A204.1 (cell line): ENCODE measurements at regions not wholly inside any gene's neighbourhood (a gene's known extent, or its start where the extent isn't known, plus 50 kb on each side); places are given as distances from the start of the nearest gene placed in this dataset.

ENCODE experiments used
- FAIRE-seq: peaks from 2 replicates; lab custom pipeline; 2012; peaks lifted over from hg19 to GRCh38; lab: Jason Lieb, UNC

DNA sequence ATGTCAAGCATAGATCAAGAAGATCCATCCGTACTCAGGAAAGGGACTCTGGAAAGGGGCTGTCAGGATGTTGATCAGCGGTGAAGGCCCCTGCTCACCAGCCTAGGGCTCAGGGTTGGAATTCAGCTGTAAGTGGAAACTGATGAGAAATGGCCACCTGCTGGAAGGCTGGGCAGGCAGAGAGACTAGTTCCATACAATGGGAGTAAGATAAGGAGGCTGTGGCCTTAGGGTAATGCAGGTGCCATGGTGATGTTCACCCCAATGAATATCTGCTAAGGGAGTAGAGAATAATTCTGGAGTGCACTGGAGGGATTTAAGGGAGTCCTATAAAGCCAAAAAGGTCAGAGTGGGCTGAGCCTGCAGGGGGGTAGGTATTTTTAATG lies 256.6 kb downstream of the CYRIA start:
- no peak for FAIRE-seq

DNA sequence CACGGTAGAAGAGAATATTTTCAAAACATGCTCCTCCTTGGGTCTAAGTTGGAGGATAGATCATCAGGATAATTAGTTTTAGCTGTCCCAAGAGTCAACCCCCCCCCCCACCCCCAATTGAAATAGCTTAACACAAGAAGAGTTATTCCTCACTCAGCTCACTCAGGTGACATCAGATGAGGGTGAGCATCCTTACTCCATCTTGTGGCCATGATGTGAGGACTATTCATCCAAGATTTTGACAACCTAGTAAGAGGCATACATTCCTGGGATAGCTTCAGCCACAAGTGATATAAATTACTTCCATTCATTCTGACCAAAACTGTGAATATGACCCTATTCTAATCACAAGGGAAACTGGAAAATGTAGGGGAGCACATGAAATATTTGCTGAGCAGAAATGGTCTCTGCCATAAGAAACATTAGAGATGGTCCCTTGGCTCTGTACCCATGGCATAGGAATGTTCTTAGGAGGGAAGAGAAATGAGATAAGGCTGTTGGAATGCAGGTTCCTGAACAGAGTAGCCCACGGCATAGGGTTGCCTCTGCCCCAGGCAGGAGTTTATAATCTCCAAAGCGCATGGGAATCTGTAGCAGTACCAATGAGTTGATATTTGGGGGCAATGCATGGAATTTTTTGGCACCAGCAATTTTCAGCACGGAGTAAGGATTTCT lies 257.2 kb downstream of the CYRIA start:
- no peak for FAIRE-seq

DNA sequence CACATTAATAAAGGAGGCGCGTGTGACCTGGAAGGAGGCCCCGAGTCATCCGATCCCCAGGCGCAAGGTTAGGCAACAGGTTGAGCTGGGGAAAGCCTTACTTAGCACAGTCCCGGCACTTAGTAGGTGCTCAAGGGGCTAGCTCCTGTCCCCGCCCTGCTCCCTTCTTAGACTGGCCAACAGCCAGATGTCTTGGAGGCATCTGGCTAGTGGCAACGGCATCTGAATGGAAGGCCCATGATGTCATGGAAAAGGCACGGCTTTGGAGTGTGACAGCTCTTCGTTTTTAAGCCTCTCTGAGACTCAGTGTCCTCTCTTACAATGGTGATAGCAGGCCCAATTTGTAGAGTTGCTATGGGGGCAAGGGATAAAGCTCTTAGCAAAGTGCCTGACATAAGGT lies 258.3 kb downstream of the CYRIA start:
- FAIRE-seq = no peak

DNA sequence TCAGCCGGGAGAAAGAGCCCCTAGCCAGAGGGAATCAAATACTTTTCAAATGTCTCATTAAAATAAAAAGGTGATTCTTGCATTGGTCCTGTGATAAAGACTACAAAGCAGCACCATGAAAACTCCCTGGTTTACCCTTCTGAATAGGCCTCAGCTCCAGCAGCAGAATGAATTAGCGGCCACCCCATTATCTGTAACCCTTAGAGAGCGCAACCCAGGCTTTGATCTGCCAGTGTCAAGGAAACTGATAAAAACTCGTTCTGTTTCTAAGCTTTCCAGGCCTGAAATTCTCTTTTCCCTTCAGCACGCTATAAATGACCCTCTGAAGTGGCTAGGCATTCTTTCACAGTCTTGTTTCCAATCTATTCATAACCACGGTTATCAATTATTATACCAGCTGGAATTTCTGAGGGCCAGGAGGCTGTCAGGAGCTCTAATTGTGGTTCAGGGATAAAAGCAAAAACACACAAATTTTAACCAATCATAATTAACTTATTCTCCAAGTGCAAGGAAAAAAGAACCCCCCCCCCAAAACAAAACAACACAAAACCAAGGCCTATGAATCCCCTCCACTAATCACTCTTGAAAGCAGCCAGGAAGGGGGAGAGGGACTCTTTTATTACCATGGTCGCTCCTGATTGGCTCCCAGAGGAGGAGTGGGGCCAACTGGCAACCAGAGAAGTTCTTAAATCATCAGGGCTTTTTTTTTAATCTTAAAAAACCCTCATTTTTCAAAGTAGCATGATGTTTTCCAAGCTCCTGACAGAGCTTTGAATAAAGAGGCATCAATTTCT lies 258.9 kb downstream of the CYRIA start:
- no peak for FAIRE-seq

DNA sequence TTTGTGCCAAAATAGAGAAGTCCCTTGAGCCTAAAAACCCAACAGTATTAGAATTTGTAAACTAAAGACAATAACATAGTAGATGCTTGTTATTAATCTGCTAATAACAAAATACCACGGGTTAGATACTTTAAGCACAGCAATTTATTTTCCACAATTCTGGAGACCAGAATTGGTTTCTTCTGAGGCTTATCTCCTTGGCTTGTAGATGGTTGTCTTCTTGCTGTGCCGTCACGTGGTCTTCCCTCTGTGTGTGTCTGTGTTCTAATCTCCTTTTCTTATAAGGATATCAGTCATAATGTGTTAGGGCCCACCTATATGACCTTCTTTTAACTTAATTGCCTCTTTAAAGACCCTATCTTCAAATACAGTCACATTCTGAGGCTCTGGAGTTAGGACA lies 260.1 kb downstream of the CYRIA start:
- FAIRE-seq = no peak

DNA sequence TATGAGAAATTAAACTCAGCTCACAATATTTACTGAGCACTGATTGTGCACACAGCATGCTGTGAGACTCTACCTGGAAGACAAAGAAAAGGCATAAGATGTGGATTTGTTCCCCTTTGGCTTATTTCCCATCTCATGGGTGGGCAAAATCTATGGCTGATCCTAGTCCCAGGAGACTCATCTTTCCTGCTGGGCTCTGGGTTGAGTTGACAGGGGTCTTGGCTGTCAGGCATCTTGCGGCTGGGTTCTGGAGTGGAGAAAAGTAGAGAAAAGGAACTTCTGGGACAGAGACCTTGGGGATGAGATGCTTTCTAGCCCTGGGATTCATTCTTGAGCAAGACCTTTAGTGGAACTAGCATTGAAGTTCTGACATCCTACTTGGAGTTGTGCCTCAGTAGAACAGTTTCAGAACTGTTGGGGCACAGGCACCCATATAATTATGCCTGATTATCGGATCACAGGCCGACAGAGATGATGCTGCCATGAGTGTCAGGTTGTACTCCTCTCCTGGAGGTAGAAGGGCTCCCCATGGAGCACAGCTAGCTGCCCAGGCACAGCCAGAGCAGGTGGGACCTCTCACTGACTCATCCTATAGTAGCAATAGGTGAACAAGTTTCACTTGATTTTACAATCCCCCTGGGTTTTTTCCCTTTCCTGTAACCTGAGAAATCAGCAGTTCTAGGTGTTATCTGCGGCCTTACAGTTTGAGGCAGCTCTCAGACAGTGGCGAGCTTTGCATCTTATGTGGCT lies 260.9 kb downstream of the CYRIA start:
- no peak for FAIRE-seq

DNA sequence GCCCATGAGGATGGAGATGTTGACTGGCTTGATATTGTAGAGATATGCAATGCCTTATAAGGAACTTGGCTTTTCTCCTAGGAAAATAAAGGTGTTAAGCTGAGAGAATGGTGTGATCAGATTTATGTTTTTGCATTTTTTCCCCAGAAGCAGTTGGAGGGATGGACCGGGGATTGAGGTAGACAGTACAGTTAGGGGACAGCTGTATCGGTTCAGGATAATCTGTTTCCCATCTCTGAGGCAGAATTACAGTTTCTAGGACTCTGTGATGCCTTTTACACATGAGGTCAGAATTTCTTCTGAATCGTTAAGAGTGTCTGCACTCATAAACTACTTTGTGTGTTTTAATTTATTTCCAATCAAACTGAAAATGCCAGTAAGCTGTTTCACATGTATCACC lies 261.5 kb downstream of the CYRIA start:
- FAIRE-seq = no peak

DNA sequence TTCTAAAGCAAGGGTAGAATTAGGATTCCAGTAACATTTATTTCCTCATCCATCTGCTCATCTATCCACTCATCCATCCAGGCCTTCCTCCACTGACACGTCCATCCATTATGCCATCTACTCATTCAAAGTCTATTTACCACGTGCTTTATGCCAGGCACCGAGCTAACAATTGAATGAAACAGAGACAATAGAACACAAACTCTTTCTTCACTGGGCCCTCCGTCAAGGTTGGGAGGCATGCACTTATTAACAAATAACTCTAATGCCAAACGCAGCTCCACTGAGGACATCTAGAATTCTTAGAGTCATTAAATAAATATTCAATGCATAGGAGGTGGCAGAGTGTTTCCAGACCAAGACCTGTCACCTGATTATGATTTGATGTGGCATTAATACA lies 262.7 kb downstream of the CYRIA start:
- FAIRE-seq = no peak

DNA sequence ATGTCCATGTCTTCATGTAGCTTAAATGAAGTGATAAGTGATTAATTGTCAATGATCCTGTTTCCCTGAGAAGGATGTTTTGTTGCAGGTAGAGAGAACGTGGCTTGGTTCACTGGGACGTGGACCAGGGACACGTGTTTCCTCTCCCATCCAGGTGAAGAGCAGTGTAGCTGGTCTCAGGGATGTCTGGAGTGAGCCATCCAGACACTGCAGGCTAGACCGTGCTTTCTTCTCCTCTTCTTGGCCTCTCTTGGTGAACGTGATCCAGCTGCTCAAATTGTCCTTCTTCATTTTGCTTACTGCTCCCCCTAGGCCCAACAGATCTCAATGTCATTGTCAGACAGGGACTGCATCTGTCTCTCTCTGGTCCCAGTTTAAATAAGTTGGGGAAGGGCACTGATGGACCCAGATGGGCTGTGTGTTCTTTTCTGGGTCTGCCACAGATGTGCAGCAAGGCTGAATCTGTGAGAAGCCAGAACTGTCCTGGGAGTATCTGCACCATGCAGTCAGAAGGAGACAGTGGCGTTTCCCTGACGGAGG lies 263.8 kb downstream of the CYRIA start:
- no peak for FAIRE-seq

DNA sequence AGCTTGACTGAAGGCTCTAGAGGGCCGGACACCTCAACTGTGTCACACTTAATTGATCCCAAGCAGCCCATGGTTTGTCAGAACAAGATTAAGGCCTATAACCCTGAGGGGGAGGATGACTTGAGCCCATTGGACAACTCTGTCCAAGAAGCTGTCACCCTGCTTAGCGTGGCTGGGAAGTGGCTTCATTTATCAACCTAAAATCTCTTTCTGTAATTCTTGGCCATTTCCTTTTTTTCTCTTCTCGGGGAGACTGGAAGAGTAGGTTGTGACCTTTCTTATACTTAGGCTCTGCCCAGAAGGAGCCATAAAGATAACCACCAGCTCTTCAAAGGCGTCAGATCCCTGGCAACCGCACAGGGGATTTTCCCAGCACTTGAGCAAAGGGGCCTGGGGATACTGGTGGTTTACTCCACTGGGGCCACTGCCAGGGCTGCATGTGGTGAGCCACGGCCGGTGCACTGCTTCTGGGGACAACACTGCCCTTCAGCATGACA lies 265.5 kb downstream of the CYRIA start:
- FAIRE-seq = no peak

DNA sequence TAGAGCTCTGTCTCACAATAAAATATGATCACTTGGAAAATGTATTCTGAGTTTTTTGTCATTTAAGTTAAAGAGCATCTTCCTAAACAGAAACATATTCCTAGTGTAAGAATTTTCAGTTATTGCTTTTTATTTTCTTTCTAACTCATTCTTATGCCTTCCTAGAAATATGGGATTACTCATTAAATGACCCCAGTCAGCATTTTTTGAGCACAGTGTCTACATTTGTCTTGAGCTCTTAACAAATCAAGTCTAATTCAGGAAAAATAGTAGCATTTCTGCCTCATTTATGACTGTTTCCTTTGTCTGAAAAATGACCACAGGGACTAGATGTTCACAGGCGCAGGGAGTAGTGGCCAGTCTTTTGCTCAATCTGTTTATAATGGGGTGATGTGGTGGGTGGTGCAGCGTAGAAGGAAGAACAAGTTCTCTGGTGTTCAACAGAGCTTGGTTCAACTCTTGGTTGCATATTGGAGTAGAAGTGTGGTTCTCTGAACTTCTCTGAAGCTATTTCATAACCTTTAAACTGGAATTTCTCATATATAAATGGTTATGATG lies 267.1 kb downstream of the CYRIA start:
- no peak for FAIRE-seq

DNA sequence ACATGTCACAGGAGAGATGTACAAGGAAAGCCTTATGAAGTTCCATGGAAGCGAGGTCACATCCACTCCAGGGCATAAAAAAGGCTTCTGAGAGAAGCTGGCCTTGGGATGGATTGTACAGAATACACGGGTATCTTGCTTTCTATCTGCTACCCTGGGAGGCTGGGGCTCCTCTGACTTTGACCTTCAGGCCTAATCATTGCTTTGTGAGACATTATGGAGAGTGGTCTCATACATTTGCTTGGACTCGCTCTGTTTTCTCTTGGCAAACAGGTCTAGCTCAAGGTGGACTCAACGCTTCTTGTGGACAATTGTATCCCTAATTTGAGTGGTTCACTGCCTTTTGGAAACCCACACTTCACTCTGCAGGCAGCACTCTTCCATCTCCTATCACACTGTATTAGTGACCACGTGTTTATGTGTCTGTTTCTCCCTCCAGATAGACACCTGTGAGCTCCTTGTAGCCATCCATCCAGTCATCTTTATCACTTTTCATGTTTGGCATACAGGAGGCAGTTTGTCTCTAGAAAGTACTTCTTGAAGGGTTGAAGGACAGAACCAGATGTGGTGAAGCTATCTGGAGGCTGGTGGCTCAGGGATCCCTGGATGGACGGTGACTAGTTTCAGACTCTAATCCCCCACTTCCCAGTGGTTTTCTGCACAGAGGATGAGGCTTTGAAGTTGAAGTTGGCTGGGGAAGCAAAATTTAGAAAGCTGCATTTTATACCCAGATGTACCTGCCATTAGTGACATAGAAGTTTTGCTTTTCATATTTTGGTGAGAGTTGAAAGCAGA lies 267.8 kb downstream of the CYRIA start:
- no peak for FAIRE-seq

DNA sequence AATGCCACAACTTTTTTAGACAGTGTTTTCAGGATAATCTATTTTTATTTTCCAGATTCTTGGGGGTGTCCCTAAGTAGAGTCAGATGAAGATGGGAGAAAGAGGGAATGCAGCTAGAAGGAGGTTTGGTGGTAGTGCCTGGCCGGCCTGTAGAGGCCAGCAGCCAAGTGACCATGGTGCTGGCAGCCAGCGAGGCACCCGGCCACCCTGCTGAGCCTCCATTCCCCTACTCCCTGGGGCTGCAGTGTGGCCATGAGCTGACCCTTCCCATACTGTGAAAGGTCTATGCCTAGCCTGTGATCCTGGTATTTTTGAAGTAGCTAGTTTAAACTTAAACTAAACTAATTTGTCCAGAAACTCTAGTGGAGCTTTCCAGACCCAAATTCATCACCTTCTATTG lies 268.6 kb downstream of the CYRIA start:
- no peak for FAIRE-seq

DNA sequence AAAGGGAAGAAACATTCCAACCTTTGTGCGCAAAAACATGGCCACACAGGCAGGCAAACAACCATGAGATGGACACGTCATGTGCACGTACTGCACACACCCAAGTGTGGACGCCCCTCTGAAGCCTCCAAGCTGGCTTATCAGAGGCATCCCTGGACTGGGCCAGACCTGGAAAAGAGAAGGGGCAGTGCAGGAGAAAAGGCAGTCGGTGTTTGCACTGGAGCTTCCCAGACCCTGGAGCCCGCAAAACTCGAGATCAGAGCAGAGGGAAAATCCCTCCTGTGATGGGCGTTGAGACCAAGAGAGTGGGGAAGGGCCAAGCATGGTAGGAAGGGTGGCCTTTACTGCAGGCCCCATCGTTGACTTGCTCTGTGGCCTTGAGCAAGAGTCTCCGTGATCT lies 269.5 kb downstream of the CYRIA start:
- no peak for FAIRE-seq

DNA sequence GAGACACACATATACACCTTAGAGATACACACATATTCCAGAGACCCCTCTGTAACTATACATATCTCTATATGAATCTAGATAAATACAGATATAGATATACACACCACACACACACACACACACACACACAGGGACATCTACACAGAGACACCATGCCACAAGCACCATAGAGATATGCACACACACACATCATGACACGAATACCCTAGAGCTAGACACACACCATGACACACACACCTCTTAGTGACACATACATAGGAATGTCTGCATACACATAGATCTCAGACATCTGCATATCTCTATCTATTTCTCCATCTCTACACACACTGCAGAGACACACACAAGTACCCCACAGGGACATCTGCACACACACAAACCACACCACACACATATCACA lies 270.0 kb downstream of the CYRIA start:
- no peak for FAIRE-seq

DNA sequence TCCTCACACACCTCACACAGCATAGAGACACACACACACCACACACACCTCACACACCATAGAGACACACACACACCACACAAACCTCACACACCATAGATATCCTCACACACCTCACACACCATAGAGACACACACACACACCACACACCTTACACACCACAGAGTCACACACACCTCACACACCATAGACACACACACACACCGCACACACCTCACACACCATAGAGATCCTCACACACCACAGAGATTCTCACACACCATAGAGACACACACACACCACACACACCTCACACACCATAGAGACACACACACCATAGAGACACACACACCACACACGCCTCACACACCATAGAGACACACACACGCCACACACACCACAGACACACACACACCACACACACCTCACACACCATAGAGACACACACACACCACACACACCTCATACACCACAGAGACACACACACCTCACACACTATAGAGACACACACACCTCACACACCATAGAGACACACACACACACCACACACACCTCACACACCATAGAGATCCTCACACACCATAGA lies 270.6 kb downstream of the CYRIA start:
- FAIRE-seq = no peak

DNA sequence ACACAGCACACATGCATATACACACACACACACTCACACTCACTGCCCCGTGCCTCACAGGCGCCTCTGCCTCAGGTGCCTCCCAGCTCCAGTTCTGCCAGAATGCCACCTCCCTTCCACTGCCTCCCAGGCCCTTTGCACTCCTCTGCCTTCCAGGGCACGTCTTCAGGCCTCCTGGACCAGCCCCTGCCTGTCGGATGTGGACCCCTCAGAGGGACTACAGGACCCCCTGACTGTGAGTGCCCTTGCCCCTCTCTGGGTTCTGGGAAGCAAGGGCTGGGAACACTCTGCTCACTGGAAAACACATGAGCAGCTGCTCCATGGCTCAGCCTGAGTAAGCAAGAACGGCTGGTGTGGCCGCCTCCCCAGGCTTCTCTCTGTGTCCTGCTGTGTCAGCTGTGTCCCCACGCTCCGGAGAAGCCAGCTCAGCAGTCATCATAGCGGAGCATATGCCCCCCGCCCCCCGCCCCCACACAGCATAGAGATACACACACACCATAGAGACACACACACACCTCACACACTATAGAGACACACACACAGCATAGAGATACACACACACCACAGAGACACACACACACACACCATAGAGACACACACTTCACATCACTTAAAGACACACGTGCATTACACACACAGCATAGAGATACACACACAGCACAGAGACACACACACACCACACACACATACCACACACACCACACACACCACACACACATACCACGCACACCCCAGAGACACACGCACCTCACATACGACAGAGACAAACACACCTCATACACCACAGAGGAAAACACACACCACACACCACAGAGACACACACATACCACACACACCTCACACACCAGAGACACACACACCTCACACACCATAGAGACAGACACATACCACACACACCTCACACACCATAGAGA lies 271.3 kb downstream of the CYRIA start:
- FAIRE-seq = no peak

DNA sequence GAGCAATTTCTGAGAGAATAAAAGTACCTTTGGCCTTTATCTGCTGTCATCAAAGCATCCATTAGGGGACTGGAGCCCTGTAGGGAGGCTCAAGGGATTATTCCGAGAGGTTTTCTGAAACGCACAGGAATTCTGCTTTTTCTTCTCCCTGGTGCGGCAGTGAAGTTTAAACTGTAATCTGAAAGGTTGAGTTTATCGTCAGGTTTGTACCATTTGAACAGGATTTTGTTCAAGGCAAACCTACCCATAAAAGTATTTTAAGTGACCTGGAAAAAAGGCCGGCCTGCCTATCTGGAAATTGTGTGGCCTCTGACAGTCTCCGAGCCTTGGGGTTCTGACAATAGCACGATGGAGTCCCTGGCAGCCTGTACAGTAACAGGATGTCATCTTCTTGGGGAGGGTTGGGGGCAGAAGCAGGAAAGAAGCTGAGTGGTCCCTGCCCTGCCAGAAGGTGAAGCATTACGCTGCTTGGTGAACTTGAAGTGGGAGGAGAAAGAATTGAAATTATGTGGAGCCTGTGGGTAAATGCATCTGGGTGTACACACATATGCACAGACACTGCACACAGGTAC lies 272.0 kb downstream of the CYRIA start:
- no peak for FAIRE-seq

DNA sequence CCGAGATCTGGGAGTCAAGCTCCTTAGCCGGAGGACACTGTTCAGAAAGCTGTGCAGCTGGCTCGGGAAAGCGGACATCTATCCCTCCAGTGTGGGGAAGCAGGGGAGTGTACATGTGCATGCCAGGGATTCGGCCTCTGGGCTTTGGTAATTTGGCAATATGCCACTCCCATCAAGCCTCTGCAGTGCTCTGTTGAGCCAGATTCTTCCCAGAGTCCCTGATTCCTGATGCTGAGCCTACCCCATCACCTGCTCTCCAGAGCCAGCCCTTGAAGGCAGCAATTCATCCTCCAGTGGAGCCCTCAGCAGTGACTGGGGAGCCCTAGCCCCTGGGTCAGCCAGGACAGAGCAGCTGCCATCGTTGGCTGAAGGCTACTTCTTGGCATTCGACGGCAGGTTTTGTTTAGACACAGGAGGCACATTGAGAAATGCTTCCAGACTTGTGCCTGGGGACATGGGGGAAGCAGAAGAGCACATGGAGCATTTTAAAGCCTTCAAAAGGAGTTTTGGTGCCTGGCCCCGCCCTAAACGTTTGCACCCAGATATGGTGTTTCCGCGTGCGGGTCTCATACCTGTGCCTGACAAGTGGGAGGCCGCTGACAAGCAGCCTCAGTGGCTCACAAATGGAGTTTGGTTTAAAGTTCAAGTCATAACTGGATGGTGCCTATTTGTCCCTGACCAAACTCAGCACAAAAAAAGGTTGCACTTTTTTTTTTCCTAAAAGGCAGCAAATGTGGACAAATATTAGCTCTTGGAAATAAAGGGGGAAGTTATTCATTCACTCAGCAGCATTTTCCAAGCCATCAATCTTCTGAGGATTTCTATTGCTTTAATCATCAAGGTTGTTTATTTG lies 272.8 kb downstream of the CYRIA start:
- no peak for FAIRE-seq
